Stomach (tissue), 8 donors: ENCODE measurements at regions not wholly inside any gene's neighbourhood (a gene's known extent, or its start where the extent isn't known, plus 50 kb on each side); places are given as distances from the start of the nearest gene placed in this dataset.

Source experiments
- DNase-seq, 2 donors: peaks; one replicate each; pipeline versions ENCODE4 v3.0.0 to v3.0.0-alpha.2; 2013 to 2019
- H3K27ac ChIP-seq, 5 donors: fragments of 200-600 bp in 4 of 5; sonication (generic) in 4 of 5; one replicate each; pipeline ENCODE4 v1.5.1; 2013 to 2019; ENCODE audit warnings: mild to moderate bottlenecking in 1 of 5, moderate library complexity in 1 of 5
- H3K27me3 ChIP-seq, 3 donors: fragments of 200-600 bp; sonication (generic); one replicate each; pipeline ENCODE4 v1.5.1; 2017 to 2019; ENCODE audit warnings: mixed run types in 1 of 3
- H3K36me3 ChIP-seq, 4 donors: fragments of 200-600 bp; sonication (generic); 1 replicate in 3 of 4; 2 replicates in 1 of 4; pipeline ENCODE4 v1.5.1; 2016 to 2019
- H3K4me1 ChIP-seq, 4 donors: fragments of 200-600 bp; sonication (generic); one replicate each; pipeline ENCODE4 v1.5.1; 2016 to 2019
- H3K4me3 ChIP-seq, 4 donors: fragments of 200-600 bp; sonication (generic) in 3 of 4; one replicate each; pipeline ENCODE4 v1.5.1; 2016 to 2019; ENCODE audit warnings: mild to moderate bottlenecking in 1 of 4
- H3K9me3 ChIP-seq, 4 donors: fragments of 200-600 bp; sonication (generic); one replicate each; pipeline ENCODE4 v1.5.1; 2016 to 2019
- CTCF ChIP-seq, 7 experiments: fragments of 450-650 bp in 4 of 7; fragments of 200-600 bp in 3 of 7; sonication (generic) in 3 of 7; IDR thresholded peaks; one replicate each; pipeline ENCODE4 v1.5.1; 2016 to 2019; ENCODE audit warnings: antibody characterized with exemption in 7 of 7, control low read depth in 2 of 7, mild to moderate bottlenecking in 1 of 7
- EP300 ChIP-seq: sonication (generic); formaldehyde crosslinking; IDR thresholded peaks from one replicate; pipeline ENCODE4 v1.6.1; 2017; ENCODE audit warnings: antibody characterized with exemption
- POLR2A ChIP-seq, 4 donors: fragments of 450-650 bp; IDR thresholded peaks; one replicate each; pipeline ENCODE4 v1.6.1; 2016; ENCODE audit warnings: antibody characterized with exemption in 4 of 4, control low read depth in 2 of 4, mild to moderate bottlenecking in 1 of 4, moderate library complexity in 1 of 4
- POLR2AphosphoS5 ChIP-seq, 3 donors: sonication (generic); formaldehyde crosslinking; IDR thresholded peaks; one replicate each; pipeline ENCODE4 v1.6.1; 2016; ENCODE audit warnings: antibody characterized with exemption in 3 of 3
- WGBS, 5 donors: extraction: QIAGEN DNeasy Blood & Tissue Kit in 3 of 5; methylation state at CpG; one replicate each; pipeline versions ENCODE4 v1.1.5 to v1.1.7; 2013 to 2018; 5-methylcytosine and 5-hydroxymethylcytosine counted together
- intact Hi-C: fragments of 100-400 bp; cut with DNase I; formaldehyde crosslinking; loops from one replicate; pipeline ENCODE4 v1.15.1; 2023; ENCODE audit warnings: low total_unique reads
- donor health status: healthy with polysubstance abuse.
- donor health status: Bipolar disorder and iron deficiency.
- donor health status: healthy.

DNA sequence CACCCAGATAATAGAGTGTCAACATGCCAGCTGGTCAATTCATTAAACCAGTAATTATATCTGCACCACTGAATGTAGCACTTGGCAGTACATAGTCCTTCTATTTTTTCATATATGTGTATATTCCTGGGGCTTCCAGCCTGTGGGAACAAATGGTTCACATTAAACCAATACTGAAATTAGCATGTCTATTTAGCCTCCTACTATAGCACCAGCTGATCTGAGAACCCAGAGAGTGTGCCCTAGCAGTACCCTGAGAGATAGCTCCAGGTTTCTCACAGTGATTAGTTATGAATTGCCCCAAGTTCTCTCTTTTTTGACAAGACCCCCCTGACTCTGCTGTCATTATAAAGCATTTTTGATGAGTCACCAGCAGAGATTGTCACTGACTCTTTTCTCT is 1097.3 kb upstream of the FLRT2 start:
- Histone ChIP-seq H3K27me3 (no peaks in the 10 kb centered on the region), H3K4me3 (no peak overlapping the region), H3K27ac (no peak overlapping the region), H3K36me3 (no peaks in the 10 kb centered on the region), H3K4me1 (no peaks in the 10 kb centered on the region), H3K9me3 (no peaks in the 10 kb centered on the region)
- DNase-seq, result no peak
- intact Hi-C loops, result no loop called here
- TF ChIP-seq CTCF (IDR thresholded peaks at IDR 0.05) (no peak), EP300 (no peak), POLR2A (IDR thresholded peaks at IDR 0.05) (no peak), POLR2AphosphoS5 (IDR thresholded peaks at IDR 0.05) (no peak)

DNA sequence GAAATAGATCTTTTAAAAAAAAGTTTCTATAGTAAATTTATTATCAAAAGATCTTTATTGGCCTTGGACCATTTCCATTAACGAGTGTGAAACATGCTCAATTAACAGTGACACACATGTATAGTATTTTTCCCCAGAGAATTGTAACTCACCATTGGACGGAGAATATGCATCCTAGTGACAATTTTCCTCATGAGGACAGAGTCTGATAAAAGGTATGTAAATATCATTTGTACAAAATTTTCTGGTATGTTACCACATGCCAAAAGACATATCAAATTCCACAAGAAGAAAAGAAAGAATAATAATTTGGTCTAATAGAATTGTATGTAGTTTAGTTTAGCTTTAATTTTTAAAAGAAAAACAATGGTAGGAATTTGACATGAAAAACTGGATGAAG is 1096.0 kb upstream of the FLRT2 start:
- H3K27ac ChIP-seq, result no peak overlapping the region

DNA sequence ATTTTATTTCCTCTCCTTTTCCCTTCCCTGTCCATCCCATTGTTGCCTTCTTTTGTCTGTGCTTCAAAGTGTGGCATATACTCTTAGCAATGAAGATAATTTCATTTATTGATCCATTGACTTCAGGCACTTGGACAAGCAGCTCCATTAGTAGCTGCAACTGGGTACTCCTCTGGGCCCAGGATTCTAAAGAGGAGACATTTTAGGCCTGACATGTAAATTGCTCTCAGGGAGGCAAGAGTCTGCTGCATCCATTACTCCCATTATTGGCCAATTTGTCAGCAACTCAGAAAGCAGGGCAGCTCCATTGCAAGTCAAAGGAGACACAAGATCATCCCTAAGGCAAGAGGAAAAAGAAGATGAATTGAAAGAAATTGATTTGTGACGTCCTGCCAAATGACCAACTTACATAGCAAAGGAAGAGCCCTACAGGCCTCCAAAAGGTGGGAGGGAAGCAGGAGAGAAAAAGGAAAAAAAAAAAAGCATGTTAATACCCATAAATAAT is 1094.1 kb upstream of the FLRT2 start:
- Histone ChIP-seq H3K36me3 (no peaks in the 10 kb centered on the region), H3K4me1 (no peaks in the 10 kb centered on the region), H3K27me3 (no peaks in the 10 kb centered on the region), H3K27ac (no peak overlapping the region), H3K9me3 (no peaks in the 10 kb centered on the region), H3K4me3 (no peak overlapping the region)
- whole genome bisulfite sequencing, 5 donors, result 87 to 100% (median 93%) methylated on average over 1 of the region's 1 CpG
- no peak for TF ChIP-seq POLR2AphosphoS5 (IDR thresholded peaks at IDR 0.05)
- no peak for TF ChIP-seq CTCF (IDR thresholded peaks at IDR 0.05)
- TF ChIP-seq POLR2A (IDR thresholded peaks at IDR 0.05), result no peak
- TF ChIP-seq EP300, result no peak
- no peak for DNase-seq
- intact Hi-C loops, result no loop called here

More for the DNA sequence above, 1096.0 kb upstream of the FLRT2 start:
- Histone ChIP-seq H3K36me3 (no peaks in the 10 kb centered on the region), H3K27me3 (no peaks in the 10 kb centered on the region), H3K4me3 (no peak overlapping the region), H3K4me1 (no peaks in the 10 kb centered on the region), H3K9me3 (no peaks in the 10 kb centered on the region)
- no peak for DNase-seq
- no peak for TF ChIP-seq EP300
- TF ChIP-seq CTCF (IDR thresholded peaks at IDR 0.05), result no peak
- no peak for TF ChIP-seq POLR2A (IDR thresholded peaks at IDR 0.05)
- no peak for TF ChIP-seq POLR2AphosphoS5 (IDR thresholded peaks at IDR 0.05)
- 61 to 85% (median 82%) methylated on average over 2 of the region's 2 CpGs for WGBS, 5 donors
- intact Hi-C loops, result no loop called here

- intact Hi-C loops, result no loop called here
- no peaks in the 10 kb centered on the region for H3K27me3 ChIP-seq
- no peak overlapping the region for H3K4me3 ChIP-seq
- no peaks in the 10 kb centered on the region for H3K4me1 ChIP-seq
- no peaks in the 10 kb centered on the region for H3K9me3 ChIP-seq
- 51 to 63% (median 58%) methylated on average over 2 of the region's 2 CpGs for WGBS, 5 donors
- H3K27ac ChIP-seq, result no peak overlapping the region
- no peak for DNase-seq
- TF ChIP-seq EP300 (no peak), POLR2AphosphoS5 (IDR thresholded peaks at IDR 0.05) (no peak), POLR2A (IDR thresholded peaks at IDR 0.05) (no peak), CTCF (IDR thresholded peaks at IDR 0.05) (no peak)
- H3K36me3 ChIP-seq, result no peaks in the 10 kb centered on the region
These were observed 1093.4 kb upstream of the FLRT2 start for GRCh38 chr14:84436528-84436927.
